GM21423 (cell line): ENCODE measurements at regions not wholly inside any gene's neighbourhood (a gene's known extent, or its start where the extent isn't known, plus 50 kb on each side); places are given as distances from the start of the nearest gene placed in this dataset.
"Not testable (repeated sequence)": the region's sequence is repeated elsewhere in the genome, so short reads cannot be mapped to it uniquely, and the experiment has no call there.

Experiments
- ATAC-seq: cut with Tn5 transposase; IDR thresholded peaks from one replicate; pipeline ENCODE4 v1.9.1; 2021; ENCODE audit warnings: mild to moderate bottlenecking, moderate library complexity; ENCODE audit not compliant: unreplicated experiment

DNA sequence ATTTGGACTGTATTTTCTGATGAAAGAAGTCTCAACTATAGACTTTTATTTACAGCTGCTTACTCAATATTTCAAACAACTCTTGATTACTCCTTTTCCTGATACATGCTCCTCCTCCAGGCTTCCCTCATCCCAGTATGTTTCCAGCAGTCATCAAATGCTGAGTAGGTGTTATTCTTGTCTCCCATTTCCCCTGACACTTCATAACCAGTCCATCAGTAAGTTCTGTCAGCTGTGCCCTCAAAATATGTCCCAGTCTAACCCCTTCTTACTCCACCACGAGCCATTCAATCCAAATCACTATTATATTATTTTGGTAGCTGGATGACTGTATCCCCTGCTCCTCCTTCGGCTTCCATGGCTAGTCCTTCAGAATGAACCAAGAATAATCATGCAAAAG lies 189.1 kb upstream of the DTNA start:
- no peak for ATAC-seq

DNA sequence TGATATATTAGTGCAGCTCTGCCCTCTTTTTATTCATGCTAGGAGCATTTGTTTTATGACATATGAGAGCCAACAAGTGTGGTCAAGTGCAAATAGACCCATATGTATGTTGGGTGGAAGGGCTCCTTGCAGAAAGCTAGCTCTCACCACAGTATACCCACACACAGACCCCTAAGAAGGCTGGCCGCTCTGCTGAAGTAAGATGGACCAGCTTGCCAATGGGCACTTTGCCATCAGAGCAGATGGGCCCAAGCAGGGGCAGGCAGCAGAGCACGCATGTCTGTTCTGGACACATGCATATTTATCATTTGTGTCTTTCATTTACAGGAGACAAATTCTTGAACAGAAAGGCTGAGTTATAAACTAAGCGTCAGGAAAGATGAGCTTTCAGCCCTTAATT lies 187.5 kb upstream of the DTNA start:
- ATAC-seq, result no peak

DNA sequence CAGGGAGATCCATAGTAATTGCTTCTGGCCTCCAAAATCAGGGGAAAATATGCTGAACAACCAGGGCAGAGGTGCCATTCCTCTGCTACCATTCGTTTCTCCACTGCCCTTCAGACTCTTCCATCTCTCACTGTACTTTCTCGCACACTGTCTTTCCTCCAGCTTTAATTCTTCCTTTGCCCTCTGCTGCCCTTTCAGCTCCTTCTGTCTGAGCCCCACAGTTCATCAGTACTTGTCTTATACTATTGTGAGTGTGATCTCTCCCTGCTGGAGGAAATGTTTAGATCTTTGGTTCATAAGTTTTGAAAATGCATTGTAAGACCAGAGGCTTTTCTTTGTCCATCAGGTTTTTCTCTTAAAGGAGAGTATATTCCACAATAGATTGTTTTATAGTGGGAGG lies 184.9 kb upstream of the DTNA start:
- no peak for ATAC-seq

DNA sequence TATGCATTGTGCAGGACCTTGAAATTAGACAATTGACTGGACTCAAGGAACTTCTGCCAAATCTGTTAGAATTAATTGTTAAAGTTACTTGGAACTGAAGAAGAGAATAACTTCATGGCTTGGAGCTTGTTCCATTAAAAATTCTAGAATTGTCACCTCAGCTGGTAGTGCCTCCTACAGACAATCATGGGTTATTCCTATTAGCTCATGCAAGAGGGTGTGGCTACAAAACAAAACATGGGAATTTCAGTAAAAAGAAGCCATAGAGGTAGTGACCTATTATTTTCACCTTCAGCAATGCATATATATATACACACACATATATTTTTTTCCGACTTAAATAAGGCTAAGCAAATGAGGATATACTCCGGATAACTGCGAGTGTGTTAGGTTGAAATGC lies 181.9 kb upstream of the DTNA start:
- no peak for ATAC-seq

DNA sequence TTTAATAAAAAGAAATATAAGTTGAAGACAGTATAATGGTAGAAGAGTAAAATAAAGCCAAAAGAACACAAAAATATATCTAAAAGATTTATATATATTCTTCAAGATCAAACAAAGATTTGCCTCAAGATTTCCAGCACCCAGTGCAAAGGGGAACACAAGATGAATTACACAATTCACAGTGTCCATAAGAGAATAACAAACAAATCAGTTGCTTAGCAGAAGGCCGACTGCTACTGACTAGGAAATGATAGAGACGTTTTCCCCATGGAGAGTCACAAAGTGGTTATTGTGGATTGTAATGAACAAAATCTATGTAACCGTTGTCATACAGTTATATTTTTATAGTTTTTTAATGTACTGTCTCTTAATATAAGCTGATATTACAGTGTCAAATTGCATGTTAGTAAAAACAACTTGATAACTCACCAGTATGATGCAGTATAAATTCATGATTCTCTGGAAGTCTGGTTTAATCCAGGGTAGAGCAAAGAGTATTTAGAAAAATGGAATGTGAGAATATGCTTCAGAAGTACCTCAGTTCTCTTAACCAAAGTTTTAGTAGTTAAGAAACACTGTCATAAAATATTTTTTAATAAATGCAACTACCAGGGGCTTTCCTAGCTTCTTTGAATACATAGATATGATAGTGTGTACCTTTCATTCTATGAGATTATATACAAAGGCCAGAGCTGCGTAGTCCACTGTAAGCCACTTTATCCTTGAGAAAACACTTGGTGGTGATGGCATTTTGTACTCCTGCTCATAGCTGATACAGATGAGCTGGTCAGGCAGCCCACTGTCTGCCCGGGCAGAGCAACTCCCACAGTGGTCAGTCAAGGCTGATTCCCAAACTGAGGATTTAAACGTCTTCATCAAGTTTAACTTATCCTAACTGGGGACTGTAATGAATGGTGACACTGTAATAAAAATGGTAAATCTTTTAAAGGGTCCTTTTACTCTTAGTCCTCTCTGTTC lies 180.5 kb upstream of the DTNA start:
- no peak for ATAC-seq

DNA sequence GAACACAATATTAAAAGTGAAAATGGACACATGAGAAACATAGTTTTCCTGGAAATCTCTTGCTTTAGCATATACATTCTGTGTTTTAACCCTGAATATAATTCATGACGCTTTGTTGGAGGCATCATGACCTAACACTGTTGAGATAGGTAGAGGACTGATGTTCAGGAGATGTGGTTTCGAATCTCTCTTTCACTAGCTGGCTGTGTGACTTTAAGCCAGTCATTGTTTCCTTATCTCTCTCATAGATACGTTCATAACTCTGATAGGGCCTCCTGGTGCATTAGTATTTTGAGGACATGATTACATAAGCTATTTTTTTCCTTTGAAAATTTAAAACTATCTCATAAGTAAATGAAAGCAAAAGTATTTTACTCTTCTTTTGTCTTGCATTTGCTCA lies 179.0 kb upstream of the DTNA start:
- ATAC-seq, result no peak

DNA sequence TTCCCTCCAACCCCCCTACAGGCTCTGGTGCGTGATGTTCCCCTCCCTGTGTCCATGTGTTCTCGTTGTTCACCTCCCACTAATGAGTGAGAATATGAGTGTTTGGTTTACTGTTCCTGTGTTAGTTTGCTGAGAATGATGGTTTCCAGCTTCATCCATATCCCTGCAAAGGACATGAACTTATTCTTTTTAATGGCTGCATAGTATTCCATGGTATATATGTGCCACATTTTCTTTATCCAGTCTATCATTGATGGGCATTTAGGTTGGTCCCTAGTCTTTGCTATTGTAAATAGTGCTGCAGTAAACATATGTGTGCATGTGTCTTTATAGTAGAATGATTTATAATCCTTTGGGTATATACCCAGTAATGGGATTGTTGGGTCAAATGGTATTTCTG lies 175.5 kb upstream of the DTNA start:
- ATAC-seq, result not testable (repeated sequence)

DNA sequence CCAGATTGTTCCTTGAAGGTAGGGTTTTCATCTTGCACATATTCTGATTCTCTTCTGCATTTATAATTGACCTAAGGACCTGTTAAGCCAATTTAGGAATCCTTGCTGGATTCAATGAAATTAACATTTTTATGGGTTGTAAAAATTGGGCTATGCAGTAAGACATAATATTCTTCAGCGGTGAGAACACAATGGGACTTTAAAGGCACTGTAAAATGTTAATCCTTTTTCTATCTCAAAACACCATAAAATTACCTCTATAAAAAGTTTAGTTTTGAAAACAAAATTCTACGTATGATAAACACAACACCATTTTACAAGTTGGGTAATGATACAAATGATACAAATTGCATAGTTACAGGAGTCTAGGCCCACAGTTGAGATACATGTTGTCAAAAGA lies 169.2 kb upstream of the DTNA start:
- ATAC-seq, result no peak

DNA sequence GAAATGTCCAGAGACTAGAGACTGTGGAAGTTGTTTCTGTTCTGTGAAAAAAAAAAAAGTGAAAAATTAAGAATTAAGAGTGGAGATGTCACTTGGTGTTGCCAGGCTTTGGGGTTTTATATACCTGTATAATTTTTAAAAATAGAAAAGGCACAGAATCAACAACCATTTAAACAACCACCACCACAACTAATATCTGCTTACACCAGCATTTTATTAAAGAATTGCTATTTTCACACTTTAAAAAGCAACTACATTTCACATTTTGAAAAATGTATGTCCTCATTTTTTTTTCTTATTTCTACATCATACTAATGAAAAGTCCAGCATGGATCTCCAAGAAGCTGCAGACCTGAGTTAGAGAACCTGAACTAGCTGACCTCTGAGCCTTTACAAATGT lies 167.5 kb upstream of the DTNA start:
- ATAC-seq, result no peak

DNA sequence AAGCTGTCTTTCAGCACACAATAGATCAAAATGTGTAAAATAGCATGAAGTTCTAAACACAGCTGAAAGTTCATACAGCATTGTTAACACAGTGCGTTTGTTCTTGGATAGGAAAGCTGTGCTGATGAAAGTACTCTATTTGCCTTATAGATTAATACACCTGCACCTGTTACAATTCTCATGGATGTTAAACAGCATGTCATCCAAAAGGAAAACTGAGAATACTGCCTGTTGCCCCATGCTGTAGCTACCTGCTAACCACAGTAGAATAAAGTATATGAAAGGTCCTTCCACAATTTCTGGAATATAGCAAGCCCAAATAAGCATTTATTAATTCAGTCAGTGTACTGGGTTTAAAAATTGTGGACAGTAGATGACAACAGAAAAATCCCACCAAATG lies 166.7 kb upstream of the DTNA start:
- ATAC-seq, result no peak

DNA sequence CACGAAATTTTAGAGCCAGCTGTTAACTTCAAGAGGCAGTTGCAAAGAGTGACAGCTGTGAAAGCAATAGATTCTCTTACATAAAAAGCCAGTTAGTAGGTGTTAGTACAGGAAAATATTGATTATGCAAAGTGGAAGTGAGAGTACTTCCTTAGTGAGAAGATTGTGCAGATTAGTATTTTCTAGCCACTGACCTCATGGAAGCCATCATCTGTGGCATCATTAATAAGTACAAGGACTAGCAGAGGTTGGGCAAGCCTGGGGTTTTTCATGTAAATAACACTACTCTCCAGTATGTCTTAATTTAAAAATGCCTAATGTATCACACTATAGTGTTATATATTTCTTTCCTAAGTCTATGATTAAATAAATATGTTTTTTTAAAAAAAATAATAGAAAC lies 166.2 kb upstream of the DTNA start:
- ATAC-seq, result no peak

DNA sequence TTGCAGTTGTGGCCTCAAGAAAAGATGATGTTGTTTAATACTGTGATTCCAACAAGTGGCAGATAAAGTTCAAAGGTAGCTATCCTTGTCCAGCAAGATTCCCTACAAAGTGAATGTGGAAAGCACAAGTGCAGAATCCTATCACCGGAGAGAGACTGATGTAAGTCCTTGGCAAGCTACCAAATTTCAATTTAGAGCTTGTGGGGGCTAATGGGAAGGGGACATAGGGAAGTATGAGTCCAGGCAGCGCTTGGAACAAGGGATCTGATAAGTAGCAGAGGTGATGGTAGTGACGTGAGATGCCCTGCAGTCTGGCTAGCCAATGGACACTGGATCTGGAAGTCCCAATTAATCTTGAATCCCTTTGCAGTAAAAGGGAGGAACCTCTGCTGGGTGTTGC lies 165.2 kb upstream of the DTNA start:
- ATAC-seq, result no peak

DNA sequence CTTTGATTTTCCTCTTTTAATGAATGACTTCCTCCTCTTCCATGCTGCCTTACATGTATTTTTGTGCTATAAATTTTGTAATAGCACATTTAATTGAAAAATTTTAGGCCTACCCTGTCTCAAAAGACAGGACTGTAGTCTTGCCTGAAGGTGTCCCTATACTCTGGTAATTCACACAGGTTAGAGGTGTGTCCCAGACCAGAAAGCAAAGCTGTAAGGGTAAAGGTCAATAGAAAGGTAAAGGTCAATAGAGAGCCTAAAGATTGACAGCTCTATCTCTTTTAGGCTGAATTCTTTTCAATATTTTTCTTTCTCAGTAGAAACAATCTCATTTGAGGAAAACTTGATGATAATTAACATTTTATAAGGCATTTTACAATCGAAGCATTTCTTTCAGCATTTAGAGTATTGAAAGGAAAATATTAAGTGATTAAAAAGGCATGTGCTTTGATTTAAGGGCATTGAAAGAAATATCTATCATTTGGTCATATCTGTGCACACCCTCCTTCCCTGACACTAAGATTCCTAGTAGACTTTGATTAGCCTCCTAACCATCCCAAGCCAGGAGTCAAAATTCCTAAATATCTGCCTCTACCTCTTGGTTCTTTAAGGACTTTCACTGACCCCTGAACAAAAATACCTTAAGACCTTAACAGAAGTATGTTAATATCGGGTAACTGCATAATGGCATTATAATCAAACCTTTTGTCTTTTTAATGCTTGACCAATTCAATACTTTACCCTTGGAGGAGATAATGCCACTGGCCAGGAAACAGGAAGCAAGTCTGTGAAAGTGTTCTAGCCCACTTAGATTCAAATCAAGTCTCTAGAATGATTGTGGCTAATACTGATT lies 161.8 kb upstream of the DTNA start:
- ATAC-seq, result no peak

DNA sequence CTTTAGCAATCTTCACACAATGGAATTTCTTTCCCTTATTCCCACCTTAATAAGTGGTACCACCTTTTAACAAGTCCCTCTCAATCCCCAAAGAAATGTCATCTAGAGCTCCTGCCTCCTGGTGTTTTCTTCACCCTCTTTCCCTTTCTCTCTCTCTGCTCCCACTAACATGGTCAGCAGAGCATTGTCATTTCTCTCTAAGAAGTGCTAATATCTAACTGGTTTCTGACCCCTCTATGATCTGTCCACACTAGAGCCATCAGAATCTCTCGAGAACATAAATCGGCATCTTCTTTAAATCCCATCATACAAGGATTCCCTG lies 161.2 kb upstream of the DTNA start:
- no peak for ATAC-seq

DNA sequence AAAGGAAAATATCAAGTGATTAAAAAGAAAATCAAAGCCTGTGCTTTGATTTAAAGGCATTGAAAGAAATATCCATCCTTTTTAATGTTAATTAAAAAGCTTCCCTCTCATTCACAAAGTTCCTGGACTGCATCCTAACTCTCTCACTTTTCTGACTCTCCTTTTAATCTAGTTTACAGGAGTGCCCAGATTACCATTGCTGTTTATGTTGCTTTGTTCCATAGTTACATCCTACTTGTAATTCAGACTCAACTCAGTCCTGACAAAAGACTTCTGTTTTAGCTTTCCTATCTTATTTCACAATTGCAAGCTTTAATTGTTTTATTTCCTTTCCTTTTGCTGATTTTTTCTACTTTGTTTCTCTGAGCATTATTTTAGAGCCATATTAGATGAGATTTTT lies 160.7 kb upstream of the DTNA start:
- ATAC-seq, result no peak

DNA sequence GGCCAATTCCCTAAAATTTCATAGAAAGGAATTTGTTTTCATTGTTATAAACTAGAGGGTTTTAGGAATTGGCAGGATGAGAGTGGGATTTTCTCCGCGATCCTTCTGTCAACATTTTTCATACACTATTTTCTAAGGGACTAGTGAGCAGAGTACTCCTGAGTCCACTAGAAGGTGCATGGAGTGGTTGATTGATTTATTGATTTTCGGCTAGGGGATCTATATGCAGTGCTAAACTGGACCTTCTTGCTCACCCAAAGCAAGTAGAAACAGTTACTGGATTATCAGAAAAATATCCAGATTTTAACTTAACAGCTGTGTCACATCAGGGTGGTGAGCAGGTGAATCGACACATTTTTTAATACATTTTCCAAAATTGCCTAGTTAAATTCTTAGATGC lies 159.9 kb upstream of the DTNA start:
- no peak for ATAC-seq

DNA sequence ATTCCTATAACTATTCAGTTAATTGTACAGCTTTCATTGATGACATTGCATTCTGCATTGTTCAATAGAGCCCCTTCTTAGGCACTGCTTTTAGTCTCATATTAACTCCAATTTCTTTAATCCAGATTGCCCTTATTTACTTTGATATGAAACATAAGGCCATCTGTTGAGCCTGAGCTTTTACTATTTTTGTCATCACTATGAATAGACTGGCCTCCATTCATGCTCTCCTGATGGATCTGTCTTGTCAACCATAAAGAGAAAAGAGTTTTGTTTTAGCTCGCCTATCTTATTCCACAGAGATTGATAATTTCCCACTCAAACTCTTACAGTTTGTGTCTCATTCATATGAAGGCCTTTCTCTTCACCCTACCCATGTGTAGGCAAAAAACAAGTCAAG lies 159.2 kb upstream of the DTNA start:
- no peak for ATAC-seq

DNA sequence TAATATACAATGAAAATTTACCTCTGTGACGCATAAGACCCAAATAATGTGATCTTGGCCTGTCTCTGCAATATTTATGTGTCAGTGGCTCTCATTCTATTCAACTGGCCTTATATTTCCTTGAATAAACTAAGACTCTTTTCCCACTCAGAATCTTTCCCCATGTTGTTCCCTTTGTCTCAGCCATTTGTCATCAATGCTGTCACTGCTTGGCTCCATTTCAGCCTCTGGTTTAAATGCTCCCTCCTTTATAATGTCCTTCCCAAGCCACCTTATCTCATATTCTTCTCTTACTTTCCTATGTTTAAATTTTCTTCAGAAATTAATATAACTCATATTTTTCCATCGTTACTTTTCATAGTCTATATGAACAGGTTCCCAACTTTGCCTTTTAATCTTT lies 158.3 kb upstream of the DTNA start:
- ATAC-seq, result no peak

DNA sequence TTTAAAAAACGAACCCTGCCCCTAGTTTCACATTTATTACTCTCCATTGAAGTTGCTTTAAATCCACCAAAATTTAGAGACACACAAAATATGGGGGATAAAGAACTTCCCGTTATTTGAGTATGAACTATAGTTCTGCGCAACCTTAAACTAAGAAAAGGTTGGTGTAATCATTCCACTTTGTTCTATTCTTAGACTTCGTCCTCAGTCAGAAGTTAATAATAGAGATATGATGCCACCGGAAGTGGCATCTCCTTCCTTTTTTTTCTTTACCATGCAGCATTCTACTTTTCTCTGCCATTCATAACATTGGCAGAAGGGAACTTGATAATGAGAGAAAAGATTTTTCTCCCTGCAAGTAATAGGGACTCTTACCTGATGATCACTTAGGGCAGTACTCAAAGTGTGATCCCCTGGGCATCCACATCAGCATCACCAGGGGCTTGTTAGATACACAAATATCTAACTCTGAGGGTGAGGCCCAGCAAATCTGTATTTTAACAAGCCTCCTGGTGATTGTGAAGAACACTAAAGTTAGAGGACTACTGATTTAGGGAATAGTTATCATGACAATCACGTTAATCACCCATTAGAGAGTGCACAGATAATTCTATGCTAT lies 147.7 kb upstream of the DTNA start:
- no peak for ATAC-seq

DNA sequence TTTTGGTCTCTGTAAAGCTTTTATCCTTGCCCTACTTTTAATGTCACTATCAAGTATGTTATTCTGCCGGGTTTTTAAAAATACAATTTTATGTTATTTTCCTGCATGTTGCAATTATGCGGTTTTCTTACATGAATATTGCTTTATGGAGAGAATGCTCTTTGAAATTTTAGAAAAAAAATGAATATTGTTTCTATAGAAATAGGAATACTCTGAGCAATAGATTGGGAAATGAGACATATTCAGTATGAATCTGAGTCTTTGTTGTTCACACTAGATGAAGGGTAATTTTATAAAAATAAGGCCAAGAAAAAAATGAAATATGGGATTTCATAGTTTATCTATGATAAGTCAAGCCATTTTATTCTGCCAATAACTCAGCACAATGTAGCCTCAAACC lies 142.2 kb upstream of the DTNA start:
- ATAC-seq, result no peak

DNA sequence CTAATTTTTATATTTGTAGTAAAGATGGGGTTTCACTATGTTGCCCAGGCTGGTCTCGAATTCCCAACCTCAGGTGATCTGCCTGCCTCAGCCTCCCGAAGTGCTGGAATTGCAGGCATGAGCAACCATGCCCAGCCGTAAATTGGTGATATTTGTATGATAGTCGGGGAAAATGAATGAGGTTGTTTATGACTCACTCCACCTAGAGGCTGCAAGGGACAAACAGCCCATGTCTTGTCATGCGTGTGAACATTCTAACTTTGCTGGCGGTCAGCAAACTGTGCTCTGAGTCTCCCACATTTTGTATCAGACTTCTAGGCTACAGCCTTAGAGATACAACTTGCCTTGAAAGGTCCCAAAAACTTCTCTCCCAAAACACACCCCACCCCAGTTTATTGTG lies 133.5 kb upstream of the DTNA start:
- ATAC-seq, result no peak

DNA sequence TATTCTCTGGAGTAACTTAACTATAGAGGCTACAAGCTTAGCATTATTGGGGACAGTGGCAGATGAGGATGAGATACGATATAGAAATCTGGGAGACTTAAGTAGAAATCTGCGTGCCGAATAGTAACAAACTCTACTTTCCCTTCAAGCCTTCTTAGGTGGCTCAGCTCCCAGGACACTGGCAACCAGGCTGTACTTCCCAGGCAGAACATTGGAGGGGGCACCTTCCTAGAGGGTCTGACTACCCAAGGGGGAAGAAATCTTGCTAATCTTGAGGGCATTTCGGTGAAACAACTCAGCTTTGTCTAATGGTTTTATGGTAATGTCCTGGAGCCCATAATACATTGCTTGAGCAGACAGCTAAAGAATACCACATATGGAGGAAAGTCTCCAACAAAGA lies 126.2 kb upstream of the DTNA start:
- ATAC-seq, result no peak
